ENCODE measurements at regions not wholly inside any gene's neighbourhood (a gene's known extent, or its start where the extent isn't known, plus 50 kb on each side); places are given as distances from the start of the nearest gene placed in this dataset.

DNA sequence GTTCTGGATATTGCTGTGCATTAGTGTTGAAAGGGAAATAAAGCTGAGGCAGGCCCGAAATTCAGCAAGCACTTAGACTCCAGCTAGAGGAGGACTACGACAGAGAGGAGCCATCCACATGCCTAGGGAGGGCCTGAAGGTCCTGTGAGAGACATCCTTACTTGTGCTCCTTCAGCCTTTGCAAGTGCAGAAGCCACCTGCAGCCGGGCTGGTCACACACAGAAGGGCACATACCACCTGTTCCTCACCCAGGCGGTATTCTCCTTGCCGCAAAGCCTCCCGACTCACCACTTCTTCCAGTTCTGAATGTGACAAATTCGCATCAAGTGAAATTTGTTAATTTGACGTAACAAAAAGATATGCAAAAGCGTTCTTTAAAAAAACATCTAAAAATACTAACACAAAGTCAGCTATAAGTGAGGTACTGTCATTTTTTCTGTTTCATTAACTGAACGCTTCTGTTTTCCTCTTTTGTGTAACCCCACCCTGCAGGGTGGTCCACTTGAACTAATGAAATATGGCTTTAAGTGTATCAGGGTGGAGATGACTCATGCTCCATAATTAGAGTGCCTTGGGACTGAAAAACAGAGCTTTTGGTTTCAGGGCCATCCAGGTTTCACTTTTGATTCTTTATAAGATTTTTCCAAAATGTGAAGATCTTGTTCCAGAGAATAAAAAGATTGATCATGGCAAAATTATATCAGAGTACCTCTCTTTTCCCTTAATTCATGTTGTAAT lies 467.9 kb upstream of the ATP11B start:
- Histone ChIP-seq H3K4me1 (ENCODE audit: control insufficient read depth, insufficient read depth, low read length) (no peaks in the 10 kb centered on the region), H3K36me3 (ENCODE audit: control insufficient read depth, insufficient read depth, low read length) (no peaks in the 10 kb centered on the region), H3K27ac (ENCODE audit: low read length) (no peak overlapping the region), H3K27me3 (ENCODE audit: control insufficient read depth, insufficient read depth, low read length) (no peaks in the 10 kb centered on the region), H3K4me3 (ENCODE audit: low read depth in 2 of 2, low read length in 2 of 2) (no peak overlapping the region), H3K9me3 (ENCODE audit: control insufficient read depth, insufficient read depth, low read depth, low read length) (no peaks in the 10 kb centered on the region)
- CTCF ChIA-PET = interaction anchor here (0.5 kb wide), 1 partner anchor 355 kb away, joined by 4 read pairs; no protein-coding TSS in a partner anchor
- ATAC-seq (no peak), DNase-seq (ENCODE audit: low read depth, low spot score) (no peak)
- no peak for TF ChIP-seq SIN3A (IDR thresholded peaks at IDR 0.05; ENCODE audit: borderline replicate concordance, insufficient read depth, low read depth, low read length)
- no peak for TF ChIP-seq POLR2AphosphoS5 (IDR thresholded peaks at IDR 0.05; ENCODE audit: low read depth, low read length)
- no peak for TF ChIP-seq TCF7L2 (IDR thresholded peaks at IDR 0.05; ENCODE audit: low read depth, low read length)
- TF ChIP-seq, protein P1, sequence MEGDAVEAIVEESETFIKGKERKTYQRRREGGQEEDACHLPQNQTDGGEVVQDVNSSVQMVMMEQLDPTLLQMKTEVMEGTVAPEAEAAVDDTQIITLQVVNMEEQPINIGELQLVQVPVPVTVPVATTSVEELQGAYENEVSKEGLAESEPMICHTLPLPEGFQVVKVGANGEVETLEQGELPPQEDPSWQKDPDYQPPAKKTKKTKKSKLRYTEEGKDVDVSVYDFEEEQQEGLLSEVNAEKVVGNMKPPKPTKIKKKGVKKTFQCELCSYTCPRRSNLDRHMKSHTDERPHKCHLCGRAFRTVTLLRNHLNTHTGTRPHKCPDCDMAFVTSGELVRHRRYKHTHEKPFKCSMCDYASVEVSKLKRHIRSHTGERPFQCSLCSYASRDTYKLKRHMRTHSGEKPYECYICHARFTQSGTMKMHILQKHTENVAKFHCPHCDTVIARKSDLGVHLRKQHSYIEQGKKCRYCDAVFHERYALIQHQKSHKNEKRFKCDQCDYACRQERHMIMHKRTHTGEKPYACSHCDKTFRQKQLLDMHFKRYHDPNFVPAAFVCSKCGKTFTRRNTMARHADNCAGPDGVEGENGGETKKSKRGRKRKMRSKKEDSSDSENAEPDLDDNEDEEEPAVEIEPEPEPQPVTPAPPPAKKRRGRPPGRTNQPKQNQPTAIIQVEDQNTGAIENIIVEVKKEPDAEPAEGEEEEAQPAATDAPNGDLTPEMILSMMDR (IDR thresholded peaks at IDR 0.05) = no peak
- TF ChIP-seq, protein P2, sequence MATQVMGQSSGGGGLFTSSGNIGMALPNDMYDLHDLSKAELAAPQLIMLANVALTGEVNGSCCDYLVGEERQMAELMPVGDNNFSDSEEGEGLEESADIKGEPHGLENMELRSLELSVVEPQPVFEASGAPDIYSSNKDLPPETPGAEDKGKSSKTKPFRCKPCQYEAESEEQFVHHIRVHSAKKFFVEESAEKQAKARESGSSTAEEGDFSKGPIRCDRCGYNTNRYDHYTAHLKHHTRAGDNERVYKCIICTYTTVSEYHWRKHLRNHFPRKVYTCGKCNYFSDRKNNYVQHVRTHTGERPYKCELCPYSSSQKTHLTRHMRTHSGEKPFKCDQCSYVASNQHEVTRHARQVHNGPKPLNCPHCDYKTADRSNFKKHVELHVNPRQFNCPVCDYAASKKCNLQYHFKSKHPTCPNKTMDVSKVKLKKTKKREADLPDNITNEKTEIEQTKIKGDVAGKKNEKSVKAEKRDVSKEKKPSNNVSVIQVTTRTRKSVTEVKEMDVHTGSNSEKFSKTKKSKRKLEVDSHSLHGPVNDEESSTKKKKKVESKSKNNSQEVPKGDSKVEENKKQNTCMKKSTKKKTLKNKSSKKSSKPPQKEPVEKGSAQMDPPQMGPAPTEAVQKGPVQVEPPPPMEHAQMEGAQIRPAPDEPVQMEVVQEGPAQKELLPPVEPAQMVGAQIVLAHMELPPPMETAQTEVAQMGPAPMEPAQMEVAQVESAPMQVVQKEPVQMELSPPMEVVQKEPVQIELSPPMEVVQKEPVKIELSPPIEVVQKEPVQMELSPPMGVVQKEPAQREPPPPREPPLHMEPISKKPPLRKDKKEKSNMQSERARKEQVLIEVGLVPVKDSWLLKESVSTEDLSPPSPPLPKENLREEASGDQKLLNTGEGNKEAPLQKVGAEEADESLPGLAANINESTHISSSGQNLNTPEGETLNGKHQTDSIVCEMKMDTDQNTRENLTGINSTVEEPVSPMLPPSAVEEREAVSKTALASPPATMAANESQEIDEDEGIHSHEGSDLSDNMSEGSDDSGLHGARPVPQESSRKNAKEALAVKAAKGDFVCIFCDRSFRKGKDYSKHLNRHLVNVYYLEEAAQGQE (IDR thresholded peaks at IDR 0.05; ENCODE audit: insufficient read depth in 1 of 2, low read depth in 2 of 2, low read length in 1 of 2) = no peak
- in situ Hi-C loops (cut with HindIII; ENCODE audit: low pct_unique_long_range_greater_than_20kb, low sequenced_read_pairs) = no loop called here
- no TSS peak for BruUV-seq (replicated peaks)
- POLR2A ChIA-PET = no interaction called here
- intact Hi-C loops (cut with micrococcal nuclease; ENCODE audit: unreplicated experiment) = no loop called here

DNA sequence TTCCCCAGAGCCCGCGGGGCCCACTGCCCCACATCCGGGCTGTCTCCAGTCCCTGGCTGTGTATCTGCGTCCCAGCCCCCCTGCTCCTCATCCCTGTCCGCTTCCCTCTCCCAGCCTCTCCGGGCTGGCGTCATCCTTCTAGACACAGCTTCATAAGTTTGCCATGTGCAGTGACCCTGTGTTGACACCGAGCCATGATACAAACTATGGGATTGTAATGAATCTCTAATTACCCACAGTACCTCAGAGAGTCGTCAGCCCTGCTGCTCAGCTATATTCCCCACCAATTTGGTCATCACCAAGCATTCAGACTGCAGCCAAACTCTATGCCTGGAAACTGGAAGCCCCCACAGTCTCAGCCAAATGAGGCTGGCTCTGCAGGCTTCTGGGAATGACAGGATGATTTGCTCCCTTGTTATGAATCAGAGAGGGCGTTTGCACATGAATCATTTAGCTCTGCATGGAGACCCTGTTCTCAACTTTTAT lies 466.1 kb upstream of the ATP11B start:
- no peaks in the 10 kb centered on the region for H3K27me3 ChIP-seq (ENCODE audit: control insufficient read depth, insufficient read depth, low read length)
- TF ChIP-seq, protein P2 (IDR thresholded peaks at IDR 0.05; ENCODE audit: insufficient read depth in 1 of 2, low read depth in 2 of 2, low read length in 1 of 2) = no peak
- TF ChIP-seq POLR2AphosphoS5 (IDR thresholded peaks at IDR 0.05; ENCODE audit: low read depth, low read length) (no peak), TCF7L2 (IDR thresholded peaks at IDR 0.05; ENCODE audit: low read depth, low read length) (no peak)
- TF ChIP-seq, protein P1 (IDR thresholded peaks at IDR 0.05) = no peak
- H3K27ac ChIP-seq (ENCODE audit: low read length) = no peak overlapping the region
- in situ Hi-C loops (cut with HindIII; ENCODE audit: low pct_unique_long_range_greater_than_20kb, low sequenced_read_pairs) = no loop called here
- ATAC-seq (no peak), DNase-seq (ENCODE audit: low read depth, low spot score) (no peak)
- BruUV-seq (replicated peaks) = no TSS peak
- ChIA-PET CTCF (no interaction called here), POLR2A (no interaction called here)
- no peaks in the 10 kb centered on the region for H3K9me3 ChIP-seq (ENCODE audit: control insufficient read depth, insufficient read depth, low read depth, low read length)
- H3K4me3 ChIP-seq (ENCODE audit: low read depth in 2 of 2, low read length in 2 of 2) = no peak overlapping the region
- H3K36me3 ChIP-seq (ENCODE audit: control insufficient read depth, insufficient read depth, low read length) = no peaks in the 10 kb centered on the region
- intact Hi-C loops (cut with micrococcal nuclease; ENCODE audit: unreplicated experiment) = no loop called here
- H3K4me1 ChIP-seq (ENCODE audit: control insufficient read depth, insufficient read depth, low read length) = no peaks in the 10 kb centered on the region

Data from Panc1 (cell line).